Smooth muscle cell (in vitro differentiated cells): ENCODE measurements at regions not wholly inside any gene's neighbourhood (a gene's known extent, or its start where the extent isn't known, plus 50 kb on each side); places are given as distances from the start of the nearest gene placed in this dataset.

ENCODE experiments used
- DNase-seq: peaks from one replicate; lab custom pipeline; 2025; ENCODE audit not compliant: unreplicated experiment; lab: John Stamatoyannopoulos, UW
- H2AFZ ChIP-seq: fragments of 200-600 bp; sonication (generic); 2 replicates; pipeline ENCODE4 v1.6.0; 2016; ENCODE audit warnings: antibody characterized with exemption, low read depth, mild to moderate bottlenecking
- H3F3A ChIP-seq: fragments of 200-600 bp; sonication (generic); 2 replicates; pipeline ENCODE4 v1.6.0; 2017; ENCODE audit warnings: antibody characterized with exemption, low read depth
- H3K27ac ChIP-seq: fragments of 200-600 bp; sonication (generic); 2 replicates; pipeline ENCODE4 v1.5.1; 2016; ENCODE audit warnings: low read depth, mild to moderate bottlenecking
- H3K27me3 ChIP-seq: fragments of 200-600 bp; sonication (generic); 2 replicates; pipeline ENCODE4 v1.6.1; 2016; ENCODE audit warnings: low read depth, mild to moderate bottlenecking
- H3K36me3 ChIP-seq: fragments of 200-600 bp; sonication (generic); 2 replicates; pipeline ENCODE4 v1.5.1; 2016; ENCODE audit warnings: low read depth
- H3K4me1 ChIP-seq: fragments of 200-600 bp; sonication (generic); 2 replicates; pipeline ENCODE4 v1.5.1; 2016; ENCODE audit warnings: low read depth
- H3K4me2 ChIP-seq: fragments of 200-600 bp; sonication (generic); 2 replicates; pipeline ENCODE4 v1.6.0; 2016; ENCODE audit warnings: mild to moderate bottlenecking
- H3K4me3 ChIP-seq: fragments of 200-600 bp; sonication (generic); 2 replicates; pipeline ENCODE4 v1.5.1; 2016; ENCODE audit warnings: mild to moderate bottlenecking
- H3K79me2 ChIP-seq: fragments of 200-600 bp; sonication (generic); 2 replicates; pipeline ENCODE4 v1.6.0; 2016; ENCODE audit warnings: low read depth, mild to moderate bottlenecking
- H3K9ac ChIP-seq: fragments of 200-600 bp; sonication (generic); 2 replicates; pipeline ENCODE4 v1.6.0; 2016; ENCODE audit warnings: low read depth
- H3K9me3 ChIP-seq: fragments of 200-600 bp; sonication (generic); replicated peaks from 2 replicates; pipeline ENCODE4 v1.5.1; 2016; ENCODE audit warnings: low read depth
- H4K20me1 ChIP-seq: fragments of 200-600 bp; sonication (generic); 2 replicates; pipeline ENCODE4 v1.6.0; 2016; ENCODE audit warnings: low read depth
- WGBS: methylation state at CpG from one replicate; pipeline ENCODE4 v1.1.7; 2016; ENCODE audit warnings: low lambda C conversion rate; 5-methylcytosine and 5-hydroxymethylcytosine counted together
- TF ChIP-seq, protein P1 (sequence below): fragments of 200-600 bp; sonication (generic); IDR thresholded peaks from 2 replicates; pipeline ENCODE4 v1.5.1; 2017; ENCODE audit warnings: borderline replicate concordance, mild to moderate bottlenecking, antibody characterized with exemption; ENCODE audit not compliant: insufficient read depth, poor library complexity, severe bottlenecking

DNA sequence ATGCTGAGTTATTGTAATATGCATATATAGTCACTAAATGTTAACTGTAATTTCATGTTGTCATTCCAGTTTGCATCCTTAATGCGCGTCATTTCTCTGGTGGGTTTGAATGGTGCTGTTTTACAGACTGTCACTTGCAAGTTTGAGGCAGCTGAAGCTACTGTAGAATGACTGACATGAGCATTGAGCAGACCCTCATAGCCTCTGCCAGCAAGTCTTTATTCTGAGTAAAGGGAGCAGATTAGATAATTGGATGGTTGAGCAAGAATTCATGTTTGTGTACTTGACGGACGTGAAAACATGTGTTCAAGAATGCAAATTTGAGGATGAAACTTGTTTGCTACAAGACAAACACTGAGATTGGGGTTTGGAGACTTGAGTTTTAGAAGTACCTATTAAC lies 854.8 kb upstream of the KLHL29 start:
- 90% methylated on average over 4 of the region's 4 CpGs for WGBS
- TF ChIP-seq, protein P1, sequence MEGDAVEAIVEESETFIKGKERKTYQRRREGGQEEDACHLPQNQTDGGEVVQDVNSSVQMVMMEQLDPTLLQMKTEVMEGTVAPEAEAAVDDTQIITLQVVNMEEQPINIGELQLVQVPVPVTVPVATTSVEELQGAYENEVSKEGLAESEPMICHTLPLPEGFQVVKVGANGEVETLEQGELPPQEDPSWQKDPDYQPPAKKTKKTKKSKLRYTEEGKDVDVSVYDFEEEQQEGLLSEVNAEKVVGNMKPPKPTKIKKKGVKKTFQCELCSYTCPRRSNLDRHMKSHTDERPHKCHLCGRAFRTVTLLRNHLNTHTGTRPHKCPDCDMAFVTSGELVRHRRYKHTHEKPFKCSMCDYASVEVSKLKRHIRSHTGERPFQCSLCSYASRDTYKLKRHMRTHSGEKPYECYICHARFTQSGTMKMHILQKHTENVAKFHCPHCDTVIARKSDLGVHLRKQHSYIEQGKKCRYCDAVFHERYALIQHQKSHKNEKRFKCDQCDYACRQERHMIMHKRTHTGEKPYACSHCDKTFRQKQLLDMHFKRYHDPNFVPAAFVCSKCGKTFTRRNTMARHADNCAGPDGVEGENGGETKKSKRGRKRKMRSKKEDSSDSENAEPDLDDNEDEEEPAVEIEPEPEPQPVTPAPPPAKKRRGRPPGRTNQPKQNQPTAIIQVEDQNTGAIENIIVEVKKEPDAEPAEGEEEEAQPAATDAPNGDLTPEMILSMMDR: no peak
- no peaks in the 10 kb centered on the region for H3F3A ChIP-seq
- no peak overlapping the region for H3K4me2 ChIP-seq
- H3K4me1 ChIP-seq: no peaks in the 10 kb centered on the region
- H3K36me3 ChIP-seq: no peaks in the 10 kb centered on the region
- H3K27me3 ChIP-seq: no peaks in the 10 kb centered on the region
- DNase-seq: no peak
- H2AFZ ChIP-seq: no peak overlapping the region
- H3K79me2 ChIP-seq: no peaks in the 10 kb centered on the region
- no peak overlapping the region for H3K4me3 ChIP-seq
- no peaks in the 10 kb centered on the region for H3K9me3 ChIP-seq
- no peaks in the 10 kb centered on the region for H4K20me1 ChIP-seq
- H3K27ac ChIP-seq: no peak overlapping the region
- no peak overlapping the region for H3K9ac ChIP-seq

DNA sequence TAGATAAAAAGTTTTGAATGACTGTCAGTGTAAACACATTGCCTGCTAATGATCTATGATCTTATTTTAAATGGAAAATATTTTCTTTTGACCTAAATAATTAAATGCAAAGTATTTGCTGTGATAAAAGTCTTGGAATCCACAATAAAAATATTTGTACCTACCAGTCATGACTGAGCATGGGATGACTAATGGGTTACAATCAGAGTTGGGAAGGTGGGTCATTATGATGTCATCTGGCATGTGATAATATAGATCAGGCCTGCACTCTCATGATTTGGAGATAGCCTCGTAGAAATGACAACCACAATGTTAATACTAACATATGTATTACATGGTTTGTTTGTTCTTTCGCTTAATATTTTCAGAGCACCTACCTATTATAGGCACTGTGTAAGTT lies 848.8 kb upstream of the KLHL29 start:
- Histone ChIP-seq H3K4me3 (no peak overlapping the region), H3K79me2 (no peaks in the 10 kb centered on the region), H3K27ac (peak overlapping the region; percentile 35), H2AFZ (no peak overlapping the region), H3K4me1 (no peaks in the 10 kb centered on the region), H4K20me1 (no peaks in the 10 kb centered on the region), H3K4me2 (no peak overlapping the region), H3K9ac (peak overlapping the region; percentile 6), H3K9me3 (no peaks in the 10 kb centered on the region), H3K36me3 (no peaks in the 10 kb centered on the region), H3K27me3 (no peaks in the 10 kb centered on the region), H3F3A (no peaks in the 10 kb centered on the region)
- TF ChIP-seq, protein P1: no peak
- no peak for DNase-seq
- WGBS: 64% methylated on average over 2 of the region's 2 CpGs

DNA sequence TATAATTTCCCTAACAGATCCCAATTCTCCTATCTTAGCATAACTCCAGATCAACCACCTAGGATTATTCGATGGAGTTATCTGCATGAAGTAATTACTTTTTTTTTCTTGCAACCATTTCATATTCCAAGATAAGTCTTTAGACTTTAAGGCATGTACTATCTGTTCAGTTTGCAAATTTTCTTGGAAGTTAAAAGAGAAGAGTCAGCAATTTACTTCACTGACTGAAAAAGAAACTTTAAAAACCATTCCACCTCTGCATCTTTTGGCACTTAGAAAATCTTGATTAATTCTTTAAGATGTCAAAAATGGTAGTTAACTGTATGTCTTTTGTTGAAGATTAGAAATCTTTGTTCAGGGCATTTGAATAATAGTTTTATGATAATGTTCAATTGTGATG lies 830.5 kb upstream of the KLHL29 start:
- 84% methylated on average over 1 of the region's 1 CpG for WGBS
- H3K27ac ChIP-seq: no peak overlapping the region

DNA sequence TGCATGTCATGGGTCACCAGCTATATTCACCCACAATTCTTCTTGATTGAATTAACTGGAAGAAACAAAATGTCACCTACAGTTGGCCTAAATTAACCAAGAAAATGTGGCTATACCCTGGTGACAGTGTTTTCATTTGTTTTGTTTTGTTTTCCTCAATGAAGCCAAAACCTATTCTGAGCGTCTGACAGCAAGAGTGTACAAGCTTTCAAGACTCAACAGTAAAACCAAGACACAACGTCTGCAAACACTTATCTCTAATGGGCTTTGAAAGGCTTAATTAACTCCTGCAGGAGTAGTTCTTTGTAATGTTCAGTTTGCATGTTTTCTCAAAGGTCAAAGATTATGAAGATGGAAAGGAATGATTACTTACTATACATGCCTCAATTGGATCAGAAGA lies 827.6 kb upstream of the KLHL29 start:
- H3K9me3 ChIP-seq: no peaks in the 10 kb centered on the region
- H3K9ac ChIP-seq: no peak overlapping the region
- no peak for DNase-seq
- H3K27ac ChIP-seq: no peak overlapping the region
- H2AFZ ChIP-seq: no peak overlapping the region
- H3K4me2 ChIP-seq: no peak overlapping the region
- TF ChIP-seq, protein P1: no peak
- H3K4me3 ChIP-seq: no peak overlapping the region
- no peaks in the 10 kb centered on the region for H3K79me2 ChIP-seq
- peaks cover 17% of the 10 kb centered on the region for H3K4me1 ChIP-seq
- H3K27me3 ChIP-seq: no peaks in the 10 kb centered on the region
- H3K36me3 ChIP-seq: no peaks in the 10 kb centered on the region
- no peaks in the 10 kb centered on the region for H3F3A ChIP-seq
- H4K20me1 ChIP-seq: no peaks in the 10 kb centered on the region
- WGBS: 25% methylated on average over 2 of the region's 2 CpGs

More for the DNA sequence above, 830.5 kb upstream of the KLHL29 start:
- Histone ChIP-seq H3F3A (no peaks in the 10 kb centered on the region), H3K36me3 (no peaks in the 10 kb centered on the region), H3K27me3 (no peaks in the 10 kb centered on the region), H3K4me3 (no peak overlapping the region), H3K79me2 (no peaks in the 10 kb centered on the region), H3K9ac (no peak overlapping the region), H3K4me2 (no peak overlapping the region), H2AFZ (no peak overlapping the region), H3K4me1 (peaks cover 14% of the 10 kb centered on the region), H4K20me1 (no peaks in the 10 kb centered on the region), H3K9me3 (no peaks in the 10 kb centered on the region)
- TF ChIP-seq, protein P1: no peak
- no peak for DNase-seq
